Inferior parietal cortex (tissue), 1 donor: ENCODE measurements at regions not wholly inside any gene's neighbourhood (a gene's known extent, or its start where the extent isn't known, plus 50 kb on each side); places are given as distances from the start of the nearest gene placed in this dataset.

Experiments
- DNase-seq: peaks from one replicate; pipeline ENCODE4 v3.0.0-alpha.2; 2016; ENCODE audit errors: extremely low spot score

DNA sequence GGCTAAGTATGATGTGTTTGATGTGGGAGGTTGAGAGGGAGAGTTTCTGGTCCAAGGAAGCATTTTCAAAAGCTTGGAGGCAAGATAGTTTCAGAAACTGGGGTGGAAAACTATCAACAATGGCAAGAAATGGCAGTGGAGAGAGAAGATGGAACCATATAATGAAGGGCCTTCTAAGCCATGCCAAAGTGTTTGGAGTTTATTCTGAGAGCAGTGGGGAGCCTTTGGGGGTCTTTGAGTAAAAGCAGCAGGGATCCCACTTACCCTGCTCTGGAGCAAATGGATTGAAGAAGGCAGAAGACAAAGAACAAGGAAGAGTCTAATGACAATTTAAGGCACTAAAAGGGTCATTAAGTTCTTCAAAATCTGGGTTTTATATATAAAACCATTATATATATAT is 538.9 kb downstream of the UTRN start:
- DNase-seq, result no peak

DNA sequence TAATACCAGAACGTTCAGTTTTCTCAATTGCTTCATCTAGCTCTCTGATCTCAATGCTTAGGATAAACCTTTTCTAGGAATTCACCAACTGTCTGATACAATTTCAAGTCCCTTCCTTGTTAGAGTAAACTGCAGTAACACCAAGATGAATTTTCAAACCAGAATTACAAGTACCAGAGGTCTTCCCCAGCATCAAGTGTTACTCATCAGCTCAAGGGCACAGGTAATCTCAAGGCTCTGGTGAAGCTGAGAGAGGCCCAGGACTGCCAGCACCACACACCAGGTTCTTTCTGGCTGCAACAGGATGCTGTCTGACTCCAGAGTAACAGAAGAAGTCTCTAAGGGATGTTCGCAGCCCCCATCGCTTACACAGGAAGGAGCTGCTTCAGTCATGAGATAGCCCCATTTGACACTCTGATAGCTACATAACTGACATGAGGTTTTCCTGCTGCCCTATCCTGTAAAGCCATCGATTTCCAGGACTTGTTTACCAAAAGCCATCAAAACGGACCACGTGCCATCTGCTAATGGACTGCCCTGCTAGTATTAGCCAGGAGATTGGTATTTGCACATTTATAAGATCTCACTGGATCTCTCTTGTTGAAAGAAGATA is 549.4 kb downstream of the UTRN start:
- DNase-seq, result no peak

DNA sequence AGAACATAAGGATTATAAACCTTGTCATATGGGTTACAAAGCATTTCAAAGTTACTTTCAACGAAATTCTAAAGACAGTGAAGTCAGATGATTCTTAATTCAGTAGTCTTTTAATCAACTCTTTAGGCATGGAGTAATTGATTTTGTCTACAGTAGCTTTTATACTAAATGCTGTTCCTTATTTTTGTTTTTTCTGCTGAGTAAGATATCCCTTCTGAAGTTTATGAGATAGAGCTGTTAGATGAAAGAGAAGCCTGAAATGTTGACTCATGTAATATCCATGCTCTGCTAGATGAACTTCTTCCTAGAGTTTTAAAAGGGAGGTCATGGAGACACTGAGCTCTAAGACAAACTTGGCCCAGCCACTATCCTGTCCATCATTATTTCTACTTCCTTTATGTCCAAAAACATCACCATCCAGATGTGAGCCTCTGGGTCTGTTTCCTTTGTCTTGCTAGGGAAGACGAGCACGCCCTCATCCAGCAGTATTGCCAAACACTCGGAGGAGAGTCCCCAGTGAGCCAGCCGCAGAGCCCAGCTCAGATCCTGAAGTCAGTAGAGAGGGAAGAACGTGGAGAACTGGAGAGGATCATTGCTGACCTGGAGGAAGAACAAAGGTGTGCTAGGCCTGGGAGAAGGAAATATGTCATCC is 550.3 kb downstream of the UTRN start:
- no peak for DNase-seq

GRCh38 chr6:144840619-144841018 is 555.5 kb downstream of the UTRN start:
- DNase-seq, result no peak

GRCh38 chr6:144843701-144844100 is 558.6 kb downstream of the UTRN start:
- DNase-seq, result no peak

- DNase-seq, result no peak
Measured at GRCh38 chr6:144844596-144844995, 559.5 kb downstream of the UTRN start.

- DNase-seq, result no peak
Measured at GRCh38 chr6:144845186-144845585, 560.1 kb downstream of the UTRN start.

GRCh38 chr6:144847916-144848315 is 562.8 kb downstream of the UTRN start:
- peak; percentile 38 for DNase-seq

DNA sequence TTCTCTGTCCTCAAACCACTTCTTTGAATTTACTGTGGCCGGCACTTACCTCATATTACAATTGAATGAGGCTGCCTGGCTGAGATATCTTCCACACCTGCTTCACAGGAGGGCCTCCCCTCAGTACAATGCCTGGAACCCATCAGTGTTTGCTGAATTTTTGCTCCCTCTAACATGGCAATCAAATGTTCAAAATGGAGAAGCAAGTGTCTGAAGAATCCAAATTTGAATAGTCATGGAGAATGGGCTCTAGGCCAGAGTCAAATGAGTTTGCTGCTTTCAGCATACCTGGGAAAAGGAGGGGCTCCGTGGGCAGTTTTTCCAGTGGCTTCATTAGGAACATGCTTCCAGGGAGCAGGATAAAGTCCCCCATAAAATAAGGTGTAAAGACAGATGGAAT is 564.8 kb downstream of the UTRN start:
- no peak for DNase-seq

- no peak for DNase-seq
Measured at GRCh38 chr6:144853603-144854002, 568.5 kb downstream of the UTRN start.

- DNase-seq, result no peak
Measured at GRCh38 chr6:144854654-144855053, 569.5 kb downstream of the UTRN start.

GRCh38 chr6:144855375-144855774 is 570.2 kb downstream of the UTRN start:
- DNase-seq, result no peak

DNA sequence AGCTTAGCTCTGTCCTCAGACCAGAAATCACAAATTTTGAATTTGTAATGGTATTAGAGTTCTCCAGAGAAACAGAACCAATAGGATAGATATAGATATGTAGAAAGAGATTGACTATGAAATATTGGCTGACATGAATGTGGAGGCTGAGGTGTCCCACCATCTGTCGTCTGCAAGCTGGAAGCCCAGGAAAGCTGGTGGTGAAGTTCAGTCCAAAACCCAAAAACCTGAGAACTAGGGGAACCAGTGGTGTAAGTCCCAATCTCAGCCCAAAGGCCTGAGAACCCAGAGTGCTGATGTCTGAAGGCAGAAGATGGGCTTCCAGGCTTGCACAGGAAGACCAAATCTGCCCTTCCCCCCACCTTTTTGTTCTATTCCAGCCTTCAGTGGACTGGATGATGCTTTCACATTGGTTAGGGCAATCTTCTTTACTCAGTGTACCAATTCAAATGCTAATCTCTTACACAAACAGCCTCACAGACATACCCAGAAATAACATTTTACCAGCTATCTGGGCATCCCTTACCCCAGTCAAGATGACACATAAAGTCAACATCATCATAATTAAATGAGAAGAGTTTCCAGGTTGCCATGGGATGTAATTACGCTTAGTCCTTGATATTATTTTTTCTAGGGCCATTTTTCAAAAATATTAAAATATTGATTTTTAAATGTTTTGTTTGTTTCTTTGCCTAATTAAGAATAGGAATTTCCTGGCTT is 570.8 kb downstream of the UTRN start:
- DNase-seq, result no peak

GRCh38 chr6:144856622-144857021 is 571.5 kb downstream of the UTRN start:
- DNase-seq, result no peak

GRCh38 chr6:144857086-144857485 is 572.0 kb downstream of the UTRN start:
- DNase-seq, result no peak

DNA sequence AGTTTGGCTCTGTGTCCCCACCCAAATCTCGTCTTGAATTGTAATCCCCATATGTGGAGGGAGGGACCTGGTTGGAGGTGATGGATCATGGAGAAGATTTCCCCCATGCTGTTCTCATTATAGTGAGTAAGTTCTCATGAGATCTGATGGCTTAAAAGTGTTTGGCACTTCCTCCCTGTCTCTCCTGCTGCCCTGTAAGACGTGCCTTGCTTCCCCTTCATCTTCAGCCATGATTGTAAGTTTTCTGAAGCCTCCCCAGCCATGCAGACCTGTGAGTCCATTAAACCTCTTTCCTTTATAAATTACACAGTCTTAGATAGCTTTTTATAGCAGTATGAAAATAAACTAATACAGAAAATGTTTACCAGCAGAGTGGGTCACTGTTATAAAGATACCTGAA is 577.6 kb downstream of the UTRN start:
- DNase-seq, result no peak

GRCh38 chr6:144867761-144868160 is 582.6 kb downstream of the UTRN start:
- DNase-seq, result no peak

GRCh38 chr6:144870782-144871181 is 585.6 kb downstream of the UTRN start:
- DNase-seq, result no peak

GRCh38 chr6:144873623-144874378 is 588.7 kb downstream of the UTRN start:
- no peak for DNase-seq

DNA sequence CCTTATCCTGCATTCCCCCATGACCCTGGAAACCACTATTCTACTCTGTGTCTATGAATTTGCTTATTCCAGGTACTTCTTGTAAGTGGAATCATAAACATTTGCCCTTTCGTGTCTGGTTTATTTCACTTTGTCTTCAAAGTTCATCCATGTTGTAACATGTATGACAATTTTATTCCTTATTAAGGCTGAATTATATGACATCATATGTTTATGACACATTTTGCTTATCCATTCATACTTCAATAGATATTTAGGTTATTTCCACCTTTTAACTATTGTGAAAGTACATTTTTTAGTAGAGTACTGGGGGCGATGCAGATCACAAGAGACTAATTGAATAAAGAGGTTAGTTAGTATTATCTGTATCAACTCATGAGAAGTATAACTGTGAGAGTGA is 591.6 kb downstream of the UTRN start:
- DNase-seq, result no peak

GRCh38 chr6:144877118-144877517 is 592.0 kb downstream of the UTRN start:
- DNase-seq, result no peak

DNA sequence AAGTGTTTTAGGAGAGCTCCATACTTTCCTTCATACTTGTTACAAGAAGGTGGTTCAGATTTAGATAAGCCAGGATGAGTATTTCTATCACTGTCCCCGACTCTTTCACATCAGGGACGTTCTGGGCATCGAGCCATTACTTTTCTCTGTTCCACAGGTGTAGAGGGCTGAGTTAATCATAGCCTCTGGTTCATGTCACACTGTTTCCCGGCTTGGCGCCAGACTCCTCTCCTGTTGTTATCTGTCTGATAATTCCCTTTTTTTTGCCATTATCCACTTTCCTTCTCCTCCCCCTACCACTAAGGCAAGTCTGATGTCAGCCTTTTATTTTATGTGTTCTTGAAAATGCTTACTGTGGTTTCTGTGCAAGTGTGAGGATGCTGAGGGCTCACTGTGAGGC is 593.4 kb downstream of the UTRN start:
- DNase-seq, result no peak

- no peak for DNase-seq
Measured at GRCh38 chr6:144879436-144879835, 594.3 kb downstream of the UTRN start.
